Fibroblast of pulmonary artery (primary cell): ENCODE measurements at regions not wholly inside any gene's neighbourhood (a gene's known extent, or its start where the extent isn't known, plus 50 kb on each side); places are given as distances from the start of the nearest gene placed in this dataset.
"Not testable (repeated sequence)": the region's sequence is repeated elsewhere in the genome, so short reads cannot be mapped to it uniquely, and the experiment has no call there.

Source experiments
- DNase-seq: peaks from one replicate; pipeline ENCODE4 v3.0.0-alpha.2; 2010; ENCODE audit warnings: low read depth
- H3K4me3 ChIP-seq: replicated peaks from 2 replicates; pipeline ENCODE4 v1.5.1; 2011; ENCODE audit warnings: low read depth, mild to moderate bottlenecking, control low read depth, low read length, moderate library complexity
- CTCF ChIP-seq: IDR thresholded peaks from 2 replicates; pipeline ENCODE4 v1.5.1; 2011; ENCODE audit warnings: mild to moderate bottlenecking, control low read depth, low read length, inconsistent platforms; ENCODE audit errors: missing control alignments

DNA sequence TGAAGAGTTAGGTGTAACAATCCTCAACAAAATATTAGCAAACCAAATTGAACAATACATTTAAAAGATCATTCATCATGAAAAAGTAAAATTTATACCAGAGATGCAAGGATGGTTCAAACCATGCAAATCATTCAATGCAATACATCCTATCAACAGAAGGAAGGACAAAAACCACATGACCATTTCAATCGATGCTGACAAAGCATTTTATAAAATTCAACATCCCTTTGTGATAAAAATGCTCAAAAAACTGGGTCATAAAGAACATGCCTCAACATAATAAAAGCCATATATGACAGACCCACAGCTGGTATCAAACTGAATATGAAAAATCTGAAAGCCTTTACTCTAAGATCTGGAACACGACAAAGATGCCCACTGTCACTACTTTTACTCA, 490.3 kb upstream of the IRAK1BP1 start:
- TF ChIP-seq CTCF: no peak
- DNase-seq: no peak
- no peak overlapping the region for H3K4me3 ChIP-seq

DNA sequence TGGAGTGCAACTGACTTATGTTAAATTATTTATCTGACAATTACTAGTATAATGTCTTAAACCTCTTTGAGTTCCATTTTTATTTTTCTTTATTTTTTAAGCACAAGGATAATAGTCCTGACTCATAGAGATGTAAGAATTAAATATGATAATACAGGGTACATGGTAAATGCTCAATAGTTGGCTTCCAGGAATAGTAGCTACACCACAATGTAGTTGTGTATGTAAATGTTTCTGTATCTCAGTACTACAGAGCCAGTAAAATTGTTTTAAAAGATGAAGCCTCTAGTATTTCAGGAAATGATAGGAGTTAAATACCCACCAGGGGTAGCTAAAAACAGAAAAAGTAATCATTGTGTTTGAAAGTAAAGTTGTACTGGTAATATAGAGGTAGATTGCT, 487.4 kb upstream of the IRAK1BP1 start:
- no peak for DNase-seq
- no peak overlapping the region for H3K4me3 ChIP-seq
- TF ChIP-seq CTCF: no peak

GRCh38 chr6:78380541-78380940, 486.8 kb upstream of the IRAK1BP1 start:
- no peak overlapping the region for H3K4me3 ChIP-seq
- TF ChIP-seq CTCF: no peak
- DNase-seq: no peak

DNA sequence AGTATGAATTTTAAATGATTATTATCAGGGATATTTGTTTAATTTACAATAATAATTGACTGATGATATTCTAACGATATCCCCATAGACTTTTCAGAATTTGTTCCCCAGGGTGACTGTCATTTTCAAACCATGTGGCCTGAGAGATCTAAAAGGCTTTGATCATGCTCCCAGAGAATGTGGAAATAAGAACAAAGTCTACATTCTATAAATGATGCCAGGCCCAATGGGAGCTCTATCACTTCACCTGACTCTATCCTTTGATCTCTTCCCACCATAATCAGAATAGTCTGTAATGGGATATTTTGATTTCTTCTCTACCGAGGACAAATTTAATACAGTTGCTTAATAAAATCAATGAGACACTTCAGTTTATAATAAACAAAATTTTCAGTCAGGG, 483.4 kb upstream of the IRAK1BP1 start:
- no peak for TF ChIP-seq CTCF
- H3K4me3 ChIP-seq: no peak overlapping the region
- DNase-seq: no peak

GRCh38 chr6:78386854-78387253, 480.5 kb upstream of the IRAK1BP1 start:
- not testable (repeated sequence) for DNase-seq, H3K4me3 ChIP-seq

DNA sequence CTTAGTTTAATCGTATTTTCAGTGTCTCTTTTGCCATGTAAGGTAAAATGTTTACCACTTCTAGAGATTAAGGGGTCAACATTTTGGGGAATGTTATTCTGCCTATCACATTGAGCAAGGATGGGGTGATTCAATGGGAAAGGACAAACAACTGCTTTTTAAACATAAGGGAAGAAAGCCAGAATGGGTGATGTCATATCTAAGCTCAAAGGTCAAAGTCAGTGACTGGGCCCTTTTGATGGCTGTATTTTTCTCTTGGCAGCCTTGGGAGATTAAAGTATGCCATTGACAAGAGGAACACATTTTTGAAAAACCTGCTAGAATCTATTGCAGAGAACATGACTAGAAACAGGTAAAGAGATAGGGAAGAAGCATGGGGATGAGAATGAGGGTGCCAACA, 477.3 kb upstream of the IRAK1BP1 start:
- no peak for TF ChIP-seq CTCF
- no peak overlapping the region for H3K4me3 ChIP-seq
- DNase-seq: no peak

DNA sequence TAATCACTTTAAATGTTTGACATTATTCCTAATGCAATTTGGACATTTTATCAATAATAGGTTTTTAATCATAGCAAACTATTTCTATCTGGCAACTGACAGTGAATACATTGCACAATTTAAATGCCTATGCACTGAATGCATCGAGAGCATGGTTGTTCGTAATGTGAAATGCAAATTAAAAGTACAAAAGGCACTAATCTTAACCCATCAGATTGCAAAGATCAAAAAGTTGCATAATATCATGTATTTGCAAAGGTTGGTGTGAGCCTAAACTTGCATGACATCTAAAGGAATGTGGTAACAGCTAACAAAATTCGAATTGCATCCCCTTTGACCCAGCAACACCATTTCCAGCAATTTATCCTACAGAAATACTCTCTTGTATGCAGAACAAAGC, 469.9 kb upstream of the IRAK1BP1 start:
- no peak overlapping the region for H3K4me3 ChIP-seq
- no peak for DNase-seq
- no peak for TF ChIP-seq CTCF

GRCh38 chr6:78398292-78398691, 469.1 kb upstream of the IRAK1BP1 start:
- TF ChIP-seq CTCF: no peak
- no peak overlapping the region for H3K4me3 ChIP-seq
- DNase-seq: no peak
